Smooth muscle cell (in vitro differentiated cells): ENCODE measurements at regions not wholly inside any gene's neighbourhood (a gene's known extent, or its start where the extent isn't known, plus 50 kb on each side); places are given as distances from the start of the nearest gene placed in this dataset.
A peak's percentile ranks its signal among the peaks of the same experiment; 100 is the strongest.

Experiments used
- DNase-seq: peaks from one replicate; lab custom pipeline; 2025; ENCODE audit not compliant: unreplicated experiment; lab: John Stamatoyannopoulos, UW
- H2AFZ ChIP-seq: fragments of 200-600 bp; sonication (generic); 2 replicates; pipeline ENCODE4 v1.6.0; 2016; ENCODE audit warnings: antibody characterized with exemption, low read depth, mild to moderate bottlenecking
- H3F3A ChIP-seq: fragments of 200-600 bp; sonication (generic); 2 replicates; pipeline ENCODE4 v1.6.0; 2017; ENCODE audit warnings: antibody characterized with exemption, low read depth
- H3K27ac ChIP-seq: fragments of 200-600 bp; sonication (generic); 2 replicates; pipeline ENCODE4 v1.5.1; 2016; ENCODE audit warnings: low read depth, mild to moderate bottlenecking
- H3K27me3 ChIP-seq: fragments of 200-600 bp; sonication (generic); 2 replicates; pipeline ENCODE4 v1.6.1; 2016; ENCODE audit warnings: low read depth, mild to moderate bottlenecking
- H3K36me3 ChIP-seq: fragments of 200-600 bp; sonication (generic); 2 replicates; pipeline ENCODE4 v1.5.1; 2016; ENCODE audit warnings: low read depth
- H3K4me1 ChIP-seq: fragments of 200-600 bp; sonication (generic); 2 replicates; pipeline ENCODE4 v1.5.1; 2016; ENCODE audit warnings: low read depth
- H3K4me2 ChIP-seq: fragments of 200-600 bp; sonication (generic); 2 replicates; pipeline ENCODE4 v1.6.0; 2016; ENCODE audit warnings: mild to moderate bottlenecking
- H3K4me3 ChIP-seq: fragments of 200-600 bp; sonication (generic); 2 replicates; pipeline ENCODE4 v1.5.1; 2016; ENCODE audit warnings: mild to moderate bottlenecking
- H3K79me2 ChIP-seq: fragments of 200-600 bp; sonication (generic); 2 replicates; pipeline ENCODE4 v1.6.0; 2016; ENCODE audit warnings: low read depth, mild to moderate bottlenecking
- H3K9ac ChIP-seq: fragments of 200-600 bp; sonication (generic); 2 replicates; pipeline ENCODE4 v1.6.0; 2016; ENCODE audit warnings: low read depth
- H3K9me3 ChIP-seq: fragments of 200-600 bp; sonication (generic); replicated peaks from 2 replicates; pipeline ENCODE4 v1.5.1; 2016; ENCODE audit warnings: low read depth
- H4K20me1 ChIP-seq: fragments of 200-600 bp; sonication (generic); 2 replicates; pipeline ENCODE4 v1.6.0; 2016; ENCODE audit warnings: low read depth
- CTCF ChIP-seq: fragments of 200-600 bp; sonication (generic); IDR thresholded peaks from 2 replicates; pipeline ENCODE4 v1.5.1; 2017; ENCODE audit warnings: borderline replicate concordance, mild to moderate bottlenecking, antibody characterized with exemption; ENCODE audit not compliant: insufficient read depth, poor library complexity, severe bottlenecking
- WGBS: methylation state at CpG from one replicate; pipeline ENCODE4 v1.1.7; 2016; ENCODE audit warnings: low lambda C conversion rate; 5-methylcytosine and 5-hydroxymethylcytosine counted together

GRCh38 chr22:27669798-27670599 is 131.6 kb downstream of the MN1 start:
- WGBS: 61% methylated on average over 13 of the region's 13 CpGs
- Histone ChIP-seq H3K9me3 (no peaks in the 10 kb centered on the region), H3K36me3 (no peaks in the 10 kb centered on the region), H4K20me1 (no peaks in the 10 kb centered on the region), H3K4me3 (no peak overlapping the region), H3K27me3 (no peaks in the 10 kb centered on the region), H3K9ac (no peak overlapping the region), H3K79me2 (no peaks in the 10 kb centered on the region), H3K4me2 (peak overlapping the region; percentile 36), H2AFZ (peak overlapping the region; percentile 56), H3K4me1 (peaks cover 16% of the 10 kb centered on the region), H3K27ac (peak overlapping the region; percentile 45), H3F3A (peaks cover 12% of the 10 kb centered on the region)
- TF ChIP-seq CTCF: no peak
- DNase-seq: no peak

- H3K4me3 ChIP-seq: no peak overlapping the region
- H2AFZ ChIP-seq: peak overlapping the region; percentile 56
- no peaks in the 10 kb centered on the region for H3K27me3 ChIP-seq
- no peaks in the 10 kb centered on the region for H3K36me3 ChIP-seq
- no peaks in the 10 kb centered on the region for H4K20me1 ChIP-seq
- DNase-seq: peak; percentile 9
- peaks cover 12% of the 10 kb centered on the region for H3F3A ChIP-seq
- peaks cover 16% of the 10 kb centered on the region for H3K4me1 ChIP-seq
- H3K27ac ChIP-seq: no peak overlapping the region
- peak overlapping the region; percentile 36 for H3K4me2 ChIP-seq
- H3K79me2 ChIP-seq: no peaks in the 10 kb centered on the region
- 13% methylated on average over 16 of the region's 16 CpGs for WGBS
- no peak overlapping the region for H3K9ac ChIP-seq
- no peaks in the 10 kb centered on the region for H3K9me3 ChIP-seq
- no peak for TF ChIP-seq CTCF
Observed at GRCh38 chr22:27670701-27671412, 130.7 kb downstream of the MN1 start.

- H4K20me1 ChIP-seq: no peaks in the 10 kb centered on the region
- H3K4me3 ChIP-seq: no peak overlapping the region
- peaks cover 16% of the 10 kb centered on the region for H3K4me1 ChIP-seq
- H3F3A ChIP-seq: peaks cover 12% of the 10 kb centered on the region
- no peaks in the 10 kb centered on the region for H3K79me2 ChIP-seq
- H3K9ac ChIP-seq: no peak overlapping the region
- WGBS: 60% methylated on average over 3 of the region's 3 CpGs
- no peak for DNase-seq
- H3K9me3 ChIP-seq: no peaks in the 10 kb centered on the region
- H3K4me2 ChIP-seq: no peak overlapping the region
- no peak for TF ChIP-seq CTCF
- H3K36me3 ChIP-seq: no peaks in the 10 kb centered on the region
- no peak overlapping the region for H2AFZ ChIP-seq
- H3K27me3 ChIP-seq: no peaks in the 10 kb centered on the region
- H3K27ac ChIP-seq: no peak overlapping the region
Observed at GRCh38 chr22:27671413-27671935, 130.1 kb downstream of the MN1 start.
